Stomach smooth muscle (tissue), 2 donors: ENCODE measurements at regions not wholly inside any gene's neighbourhood (a gene's known extent, or its start where the extent isn't known, plus 50 kb on each side); places are given as distances from the start of the nearest gene placed in this dataset.

Source experiments
- H3K27ac ChIP-seq: one replicate; pipeline ENCODE4 v1.7.0; 2013; ENCODE audit warnings: mild to moderate bottlenecking, low read length, inconsistent platforms
- H3K27me3 ChIP-seq, 2 donors: one replicate each; pipeline ENCODE4 v1.7.0; 2013; ENCODE audit warnings: low read length in 2 of 2; ENCODE audit not compliant: insufficient read depth in 2 of 2, control insufficient read depth in 1 of 2
- H3K36me3 ChIP-seq, 2 donors: one replicate each; pipeline ENCODE4 v1.7.0; 2013; ENCODE audit warnings: low read length in 2 of 2; ENCODE audit not compliant: control insufficient read depth in 2 of 2, insufficient read depth in 2 of 2
- H3K4me1 ChIP-seq: one replicate; pipeline ENCODE4 v1.7.0; 2013; ENCODE audit warnings: low read length; ENCODE audit not compliant: control insufficient read depth, insufficient read depth
- H3K4me3 ChIP-seq, 2 donors: one replicate each; pipeline ENCODE4 v1.7.0; 2013; ENCODE audit warnings: low read length in 2 of 2
- H3K9ac ChIP-seq, 2 donors: one replicate each; pipeline ENCODE4 v1.7.0; 2013; ENCODE audit warnings: low read length in 2 of 2, mild to moderate bottlenecking in 1 of 2
- H3K9me3 ChIP-seq, 2 donors: one replicate each; pipeline ENCODE4 v1.7.0; 2013; ENCODE audit warnings: low read length in 2 of 2; ENCODE audit not compliant: control insufficient read depth in 2 of 2
- donor health status: healthy.
- donor health status: Pancreatic carcinoma.

GRCh38 chr2:222797261-222797660 lies 63.6 kb upstream of the ACSL3 start:
- no peaks in the 10 kb centered on the region for H3K36me3 ChIP-seq
- no peaks in the 10 kb centered on the region for H3K9me3 ChIP-seq
- H3K4me1 ChIP-seq = peaks cover 13% of the 10 kb centered on the region
- H3K9ac ChIP-seq = no peak overlapping the region
- no peaks in the 10 kb centered on the region for H3K27me3 ChIP-seq
- H3K27ac ChIP-seq = no peak overlapping the region
- H3K4me3 ChIP-seq = no peak overlapping the region

DNA sequence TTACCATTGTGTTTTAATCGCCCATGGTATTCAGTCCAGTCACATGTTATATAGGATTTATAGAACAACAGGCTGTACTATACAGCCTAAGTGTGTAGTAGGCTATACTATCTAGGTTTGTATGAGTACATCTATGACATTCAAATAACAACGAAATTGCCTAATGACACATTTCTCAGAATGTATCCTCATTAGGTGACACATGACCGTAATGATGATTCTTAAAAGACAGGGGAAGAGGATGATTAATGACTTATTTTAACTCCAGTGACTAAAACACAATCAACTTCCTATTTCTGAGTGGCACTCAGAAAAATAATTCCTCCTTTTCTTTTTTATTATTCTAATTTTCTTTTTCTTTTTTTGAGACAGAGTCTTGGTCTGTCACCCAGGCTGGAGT lies 63.0 kb upstream of the ACSL3 start:
- Histone ChIP-seq H3K9me3 (no peaks in the 10 kb centered on the region), H3K36me3 (no peaks in the 10 kb centered on the region), H3K4me3 (no peak overlapping the region), H3K4me1 (peaks cover 13% of the 10 kb centered on the region), H3K9ac (no peak overlapping the region), H3K27me3 (no peaks in the 10 kb centered on the region), H3K27ac (no peak overlapping the region)

- H3K36me3 ChIP-seq = no peaks in the 10 kb centered on the region
- peaks cover 13% of the 10 kb centered on the region for H3K4me1 ChIP-seq
- H3K4me3 ChIP-seq = no peak overlapping the region
- H3K27ac ChIP-seq = no peak overlapping the region
- H3K27me3 ChIP-seq = no peaks in the 10 kb centered on the region
- H3K9me3 ChIP-seq = no peaks in the 10 kb centered on the region
- no peak overlapping the region for H3K9ac ChIP-seq
Measured at GRCh38 chr2:222798528-222798927, 62.3 kb upstream of the ACSL3 start.

DNA sequence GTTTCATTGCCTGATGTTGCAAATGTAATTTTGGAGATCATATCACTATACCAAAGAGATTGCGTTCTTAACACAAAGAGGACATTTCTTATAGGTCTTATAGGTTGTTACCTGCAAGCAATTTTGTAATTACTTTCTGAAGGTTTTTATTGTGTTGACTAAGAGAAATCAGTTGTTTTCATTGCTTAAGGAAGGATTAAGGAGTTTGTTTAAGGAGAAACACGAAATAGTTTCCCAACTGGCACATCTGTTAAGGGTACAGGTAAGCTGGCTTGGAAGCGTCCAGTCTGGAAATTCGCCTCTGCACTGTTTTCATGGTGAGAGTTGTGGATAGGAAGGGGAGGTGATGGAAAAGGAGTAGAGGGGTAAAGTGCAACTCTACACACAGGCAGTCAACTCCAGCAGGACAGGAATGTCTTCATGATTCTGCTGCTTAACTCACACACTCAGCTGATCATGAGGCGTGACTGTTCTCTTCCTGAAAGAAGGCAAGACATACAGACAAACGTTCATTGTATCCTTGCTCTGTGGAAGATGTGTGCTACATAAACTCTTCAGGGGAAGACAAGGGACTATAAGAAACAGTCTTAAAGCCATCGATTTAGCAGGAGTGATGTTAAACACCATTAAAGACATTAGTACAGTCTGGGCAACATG lies 61.4 kb upstream of the ACSL3 start:
- H3K9me3 ChIP-seq = no peaks in the 10 kb centered on the region
- peaks cover 13% of the 10 kb centered on the region for H3K4me1 ChIP-seq
- no peak overlapping the region for H3K27ac ChIP-seq
- no peaks in the 10 kb centered on the region for H3K36me3 ChIP-seq
- H3K4me3 ChIP-seq = no peak overlapping the region
- H3K27me3 ChIP-seq = no peaks in the 10 kb centered on the region
- no peak overlapping the region for H3K9ac ChIP-seq

DNA sequence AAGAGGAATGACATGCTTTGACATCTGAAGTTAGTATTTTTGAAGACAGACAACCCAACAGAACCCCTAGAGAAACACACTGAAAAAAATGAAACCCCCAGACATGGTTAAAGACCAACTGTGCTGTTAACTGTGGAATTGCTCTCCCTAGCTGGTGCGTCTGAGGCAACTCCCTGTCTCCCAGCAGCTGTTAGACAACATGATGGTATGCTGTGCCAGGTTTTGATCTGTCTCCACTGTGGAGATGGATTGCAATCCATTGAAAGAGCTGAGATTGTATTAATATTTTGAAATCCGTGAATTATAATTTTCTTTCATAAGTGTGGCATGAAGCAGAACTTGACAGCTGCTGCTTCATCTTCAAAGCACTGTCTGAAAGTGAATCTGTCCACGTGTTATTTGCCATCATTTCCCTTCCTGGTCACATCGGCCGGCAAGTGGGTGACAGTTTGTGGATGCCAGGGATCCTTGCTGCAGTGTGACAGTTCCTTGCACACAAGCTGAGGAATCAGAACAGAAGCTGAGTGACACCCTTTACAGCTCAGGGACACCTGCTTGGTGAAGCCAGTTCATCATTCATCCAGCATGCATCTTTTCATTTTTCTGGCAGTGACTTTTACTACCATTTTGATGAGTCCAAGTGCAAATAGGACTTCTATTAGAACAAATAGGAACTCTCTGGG lies 58.2 kb upstream of the ACSL3 start:
- H3K4me1 ChIP-seq = no peaks in the 10 kb centered on the region
- H3K36me3 ChIP-seq = no peaks in the 10 kb centered on the region
- no peak overlapping the region for H3K4me3 ChIP-seq
- H3K27ac ChIP-seq = no peak overlapping the region
- no peaks in the 10 kb centered on the region for H3K27me3 ChIP-seq
- H3K9me3 ChIP-seq = no peaks in the 10 kb centered on the region
- H3K9ac ChIP-seq = no peak overlapping the region

DNA sequence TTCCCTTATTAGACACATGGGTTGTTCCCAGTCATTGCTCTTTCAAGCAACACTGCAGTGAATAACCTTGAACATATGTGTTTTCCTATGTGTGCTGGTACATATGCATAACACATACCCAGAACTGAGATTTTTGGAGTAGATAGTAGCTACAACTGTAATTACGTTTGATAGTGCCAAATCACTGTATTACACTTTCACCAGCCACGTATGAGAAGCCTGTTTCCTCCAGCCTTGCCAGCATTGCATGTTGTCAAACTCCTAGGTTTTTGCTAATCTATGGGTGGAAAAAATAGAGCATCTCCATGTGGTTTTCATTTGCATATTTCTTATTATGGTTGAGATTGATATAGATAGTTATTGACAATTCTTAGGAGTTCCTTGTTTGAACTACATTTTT lies 56.5 kb upstream of the ACSL3 start:
- no peaks in the 10 kb centered on the region for H3K27me3 ChIP-seq
- H3K9me3 ChIP-seq = no peaks in the 10 kb centered on the region
- H3K9ac ChIP-seq = no peak overlapping the region
- H3K36me3 ChIP-seq = no peaks in the 10 kb centered on the region
- H3K4me1 ChIP-seq = no peaks in the 10 kb centered on the region
- H3K4me3 ChIP-seq = no peak overlapping the region
- H3K27ac ChIP-seq = no peak overlapping the region

GRCh38 chr2:222805591-222806304 lies 55.1 kb upstream of the ACSL3 start:
- Histone ChIP-seq H3K4me3 (no peak overlapping the region), H3K27me3 (no peaks in the 10 kb centered on the region), H3K9me3 (no peaks in the 10 kb centered on the region), H3K9ac (no peak overlapping the region), H3K27ac (no peak overlapping the region), H3K4me1 (no peaks in the 10 kb centered on the region), H3K36me3 (no peaks in the 10 kb centered on the region)

DNA sequence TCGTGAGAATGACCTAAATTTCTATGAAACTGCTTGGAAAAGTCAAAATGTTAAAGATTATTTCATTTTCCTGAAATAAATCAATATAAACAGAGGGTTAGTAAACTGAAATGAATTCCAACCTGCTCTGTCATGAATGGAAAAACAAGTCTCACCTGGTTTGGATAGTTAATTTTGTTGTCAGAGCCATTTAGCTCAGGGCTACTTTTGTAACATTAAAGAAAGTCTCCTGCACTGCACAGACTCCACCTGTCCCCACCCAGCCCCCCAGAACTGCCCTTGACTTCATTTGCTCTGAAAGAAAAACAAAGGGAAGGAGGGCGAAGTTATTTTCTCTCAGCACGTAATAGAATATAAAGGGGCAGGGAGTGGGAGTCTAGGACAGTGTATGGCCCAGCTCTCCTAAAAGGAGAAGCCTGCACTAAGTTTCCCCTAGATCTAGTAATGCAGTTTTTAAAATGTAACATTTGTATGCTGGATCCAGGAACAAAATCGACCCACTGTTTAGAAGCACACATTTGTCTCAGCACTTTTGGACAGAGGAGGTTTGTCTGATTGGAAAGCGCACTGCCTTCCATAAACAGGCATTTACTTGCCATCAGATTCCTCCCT lies 54.2 kb upstream of the ACSL3 start:
- H3K27me3 ChIP-seq = no peaks in the 10 kb centered on the region
- no peak overlapping the region for H3K27ac ChIP-seq
- H3K36me3 ChIP-seq = no peaks in the 10 kb centered on the region
- no peaks in the 10 kb centered on the region for H3K4me1 ChIP-seq
- no peaks in the 10 kb centered on the region for H3K9me3 ChIP-seq
- no peak overlapping the region for H3K4me3 ChIP-seq
- H3K9ac ChIP-seq = no peak overlapping the region

DNA sequence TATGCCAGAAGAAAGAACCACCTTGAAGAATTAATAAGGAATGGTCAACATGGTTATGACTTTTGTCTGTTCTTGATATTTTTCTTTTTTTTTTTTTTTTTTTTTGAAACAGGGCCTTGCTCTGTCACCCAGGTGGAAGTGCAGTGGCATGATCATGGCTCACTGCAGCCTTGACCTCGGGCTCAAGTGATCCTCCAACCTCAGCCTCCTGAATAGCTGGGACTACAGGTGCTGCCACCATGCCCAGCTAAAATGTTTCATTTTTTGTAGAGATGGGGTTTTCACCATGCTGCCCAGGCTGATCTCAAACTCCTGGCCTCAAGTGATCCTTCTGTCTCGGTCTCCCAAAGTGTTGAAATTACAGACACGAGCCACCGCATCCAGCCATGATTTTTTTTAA lies 53.4 kb upstream of the ACSL3 start:
- H3K4me1 ChIP-seq = no peaks in the 10 kb centered on the region
- H3K9ac ChIP-seq = no peak overlapping the region
- no peaks in the 10 kb centered on the region for H3K36me3 ChIP-seq
- no peak overlapping the region for H3K4me3 ChIP-seq
- H3K27ac ChIP-seq = no peak overlapping the region
- no peaks in the 10 kb centered on the region for H3K27me3 ChIP-seq
- no peaks in the 10 kb centered on the region for H3K9me3 ChIP-seq

DNA sequence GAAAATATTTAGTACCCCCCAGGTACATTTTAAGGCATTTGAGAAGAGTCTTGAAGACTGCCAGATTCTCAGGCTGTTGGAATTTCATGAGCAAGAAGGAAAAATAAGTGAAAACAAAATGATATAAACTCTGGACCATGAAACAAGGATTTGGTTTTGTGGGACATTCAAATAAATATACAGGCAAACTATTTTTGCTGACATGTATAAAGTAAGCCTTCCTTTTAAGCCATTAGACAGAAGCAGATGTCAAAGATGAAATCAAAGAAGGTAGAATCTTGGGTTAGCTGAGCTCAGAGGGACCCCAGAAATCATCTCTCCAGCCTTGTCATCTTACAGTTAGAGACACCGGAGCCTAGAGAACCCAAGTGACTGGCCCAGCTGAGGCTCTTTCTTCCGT lies 51.3 kb upstream of the ACSL3 start:
- Histone ChIP-seq H3K9ac (no peak overlapping the region), H3K36me3 (no peaks in the 10 kb centered on the region), H3K27me3 (no peaks in the 10 kb centered on the region), H3K4me3 (no peak overlapping the region), H3K27ac (no peak overlapping the region), H3K9me3 (no peaks in the 10 kb centered on the region), H3K4me1 (no peaks in the 10 kb centered on the region)
